Left lung (tissue), 4 donors: ENCODE measurements at regions not wholly inside any gene's neighbourhood (a gene's known extent, or its start where the extent isn't known, plus 50 kb on each side); places are given as distances from the start of the nearest gene placed in this dataset.

Experiments
- ATAC-seq: fragments of 200-7000 bp; cut with Tn5 transposase; one replicate; pipeline ENCODE4 v1.9.1; 2020; ENCODE audit warnings: moderate library complexity
- DNase-seq, 4 donors: peaks; one replicate each; pipeline ENCODE4 v3.0.0-alpha.2; 2013 to 2020
- H3K27ac ChIP-seq, 2 donors: fragments of 200-600 bp; sonication (generic) in 1 of 2; one replicate each; pipeline versions ENCODE4 v1.5.0 to v1.8.0; 2020 to 2021
- H3K27me3 ChIP-seq, 2 donors: fragments of 200-600 bp; sonication (generic) in 1 of 2; one replicate each; pipeline versions ENCODE4 v1.5.0 to v1.8.0; 2020 to 2021
- H3K36me3 ChIP-seq, 2 donors: fragments of 200-600 bp; sonication (generic) in 1 of 2; one replicate each; pipeline versions ENCODE4 v1.5.0 to v1.8.0; 2020 to 2021
- H3K4me1 ChIP-seq, 2 donors: fragments of 200-600 bp; one replicate each; pipeline ENCODE4 v1.8.0; 2021
- H3K4me3 ChIP-seq, 2 donors: fragments of 200-600 bp; sonication (generic) in 1 of 2; one replicate each; pipeline versions ENCODE4 v1.5.0 to v1.8.0; 2020 to 2021; ENCODE audit warnings: mild to moderate bottlenecking in 1 of 2
- H3K9me3 ChIP-seq, 2 donors: fragments of 200-600 bp; sonication (generic) in 1 of 2; one replicate each; pipeline versions ENCODE4 v1.5.0 to v1.8.0; 2020 to 2021
- CTCF ChIP-seq, 2 donors: fragments of 200-600 bp; sonication (generic) in 1 of 2; IDR thresholded peaks; one replicate each; pipeline versions ENCODE4 v1.5.0 to v1.8.0; 2021; ENCODE audit warnings: antibody characterized with exemption in 2 of 2
- intact Hi-C, 2 donors: fragments of 100-400 bp; cut with DNase I; formaldehyde crosslinking; loops; one replicate each; pipeline versions ENCODE4 v1.11.2 to v1.14.2; 2022
- donor health status: DM: no; HTN: yes; CAD: no.
- donor health status: DM: no; HTN: no; CAD: no.

- H3K36me3 ChIP-seq, result no peaks in the 10 kb centered on the region
- TF ChIP-seq CTCF (IDR thresholded peaks at IDR 0.05), result no peak
- ATAC-seq, result no peak
Measured at GRCh38 chr1:118337346-118337745, 152.3 kb upstream of the SPAG17 start.

GRCh38 chr1:118335331-118335732 lies 150.3 kb upstream of the SPAG17 start:
- intact Hi-C loops, result no loop called here
- TF ChIP-seq CTCF (IDR thresholded peaks at IDR 0.05), result no peak
- ATAC-seq, result peak; percentile 71
- H3K27ac ChIP-seq, result no peak overlapping the region
- no peaks in the 10 kb centered on the region for H3K36me3 ChIP-seq
- H3K4me3 ChIP-seq, result no peak overlapping the region
- H3K9me3 ChIP-seq, result no peaks in the 10 kb centered on the region
- DNase-seq, result peak in 1 of 4 donors; percentile 52
- no peaks in the 10 kb centered on the region for H3K4me1 ChIP-seq
- no peaks in the 10 kb centered on the region for H3K27me3 ChIP-seq

More at GRCh38 chr1:118337346-118337745, 152.3 kb upstream of the SPAG17 start:
- Histone ChIP-seq H3K27me3 (no peaks in the 10 kb centered on the region), H3K9me3 (no peaks in the 10 kb centered on the region), H3K4me3 (no peak overlapping the region), H3K27ac (no peak overlapping the region), H3K4me1 (no peaks in the 10 kb centered on the region)
- intact Hi-C loops, result no loop called here
- DNase-seq, result no peak

- Histone ChIP-seq H3K4me3 (no peak overlapping the region), H3K9me3 (no peaks in the 10 kb centered on the region), H3K4me1 (no peaks in the 10 kb centered on the region), H3K27ac (no peak overlapping the region), H3K36me3 (no peaks in the 10 kb centered on the region), H3K27me3 (no peaks in the 10 kb centered on the region)
- ATAC-seq (no peak), DNase-seq (no peak)
- no peak for TF ChIP-seq CTCF (IDR thresholded peaks at IDR 0.05)
- intact Hi-C loops, result no loop called here
Measured at GRCh38 chr1:118334506-118334905, 149.5 kb upstream of the SPAG17 start.

- H3K9me3 ChIP-seq, result no peaks in the 10 kb centered on the region
- no peaks in the 10 kb centered on the region for H3K36me3 ChIP-seq
- intact Hi-C loops, result no loop called here
- H3K27me3 ChIP-seq, result no peaks in the 10 kb centered on the region
- H3K27ac ChIP-seq, result no peak overlapping the region
- no peak overlapping the region for H3K4me3 ChIP-seq
- H3K4me1 ChIP-seq, result no peaks in the 10 kb centered on the region
- no peak for ATAC-seq
- no peak for DNase-seq
- TF ChIP-seq CTCF (IDR thresholded peaks at IDR 0.05), result no peak
Measured at GRCh38 chr1:118333601-118334210, 148.7 kb upstream of the SPAG17 start.

DNA sequence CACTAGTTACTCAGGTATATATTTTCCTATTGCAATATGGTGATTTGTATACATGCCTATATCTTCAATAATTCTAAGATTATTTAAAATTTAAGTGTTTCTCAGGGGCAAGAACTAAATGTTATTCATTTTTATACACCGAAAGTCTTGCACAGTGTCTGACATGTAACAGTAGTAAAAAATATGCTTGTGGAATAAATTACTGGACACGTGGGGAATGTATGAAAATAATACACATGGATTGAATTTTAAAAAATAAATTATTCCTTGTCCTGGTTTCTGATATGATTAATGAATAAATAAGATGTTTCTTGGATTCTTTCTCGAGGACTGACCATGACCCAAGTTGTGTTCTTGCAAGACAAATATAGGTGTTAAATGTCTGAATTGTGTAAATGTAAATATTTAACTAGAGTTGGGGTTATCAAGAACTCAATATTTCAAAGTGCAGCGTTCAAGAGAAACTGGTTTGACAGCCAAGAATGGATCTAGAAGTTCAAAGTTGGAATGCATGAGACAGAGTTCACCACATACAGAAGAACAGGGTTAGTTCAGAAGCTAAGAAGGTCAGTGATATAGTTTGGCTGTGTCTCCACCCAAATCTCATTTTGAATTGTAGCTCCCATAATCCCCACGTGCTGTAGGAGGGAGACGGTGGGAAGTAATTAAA lies 142.1 kb upstream of the SPAG17 start:
- no peak for DNase-seq
- no peak for TF ChIP-seq CTCF (IDR thresholded peaks at IDR 0.05)
- Histone ChIP-seq H3K4me1 (no peaks in the 10 kb centered on the region), H3K9me3 (no peaks in the 10 kb centered on the region), H3K27ac (no peak overlapping the region), H3K27me3 (no peaks in the 10 kb centered on the region), H3K4me3 (no peak overlapping the region), H3K36me3 (no peaks in the 10 kb centered on the region)
- no peak for ATAC-seq
- intact Hi-C loops, result no loop called here
